ENCODE measurements at regions not wholly inside any gene's neighbourhood (a gene's known extent, or its start where the extent isn't known, plus 50 kb on each side); places are given as distances from the start of the nearest gene placed in this dataset.

DNA sequence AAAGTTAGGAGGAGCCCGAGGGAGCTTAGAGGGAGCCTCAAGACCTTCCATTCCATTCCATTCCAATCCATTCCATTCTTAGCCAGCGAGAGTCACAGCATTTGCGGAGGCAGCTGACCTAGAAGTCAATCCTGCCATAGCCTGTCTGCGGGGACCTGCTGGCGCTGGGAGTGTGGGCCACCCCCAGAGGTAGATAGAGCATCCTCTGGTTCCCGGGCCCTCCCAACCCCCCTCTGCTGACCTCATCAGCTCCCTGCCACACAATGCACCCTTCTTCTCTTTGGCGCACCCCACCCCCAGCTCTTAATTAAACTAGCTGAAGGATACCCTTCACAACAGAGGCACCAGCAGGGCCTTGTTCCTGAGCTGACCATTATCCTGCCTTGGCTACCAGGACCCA is 152.5 kb upstream of the ZMIZ1 start:
- no peak for DNase-seq (ENCODE audit: low spot score)

- no peak for DNase-seq (ENCODE audit: low spot score)
Measured at GRCh38 chr10:78919181-78919966, 149.4 kb upstream of the ZMIZ1 start.

- DNase-seq (ENCODE audit: low spot score): no peak
Measured at GRCh38 chr10:78920011-78920410, 148.8 kb upstream of the ZMIZ1 start.

DNA sequence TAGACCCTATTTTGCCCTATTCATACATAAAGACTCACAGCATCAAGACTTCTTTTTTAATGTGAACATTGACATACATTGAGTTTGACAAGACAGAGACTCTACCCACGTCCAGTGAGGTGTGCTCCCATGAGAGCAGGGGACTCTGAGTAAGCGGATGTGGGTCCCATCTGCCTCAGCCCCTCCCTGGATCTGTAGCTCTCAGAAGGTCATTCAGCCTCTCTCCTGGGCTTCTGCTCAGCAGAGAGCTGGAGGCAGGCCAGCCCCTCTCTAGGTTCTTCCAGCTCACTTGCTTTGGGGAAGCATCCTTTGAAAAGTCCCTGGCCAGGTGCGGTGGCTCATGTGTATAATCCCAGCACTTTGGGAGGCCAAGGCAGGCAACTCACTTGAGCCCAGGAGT is 146.9 kb upstream of the ZMIZ1 start:
- DNase-seq (ENCODE audit: low spot score): no peak

DNA sequence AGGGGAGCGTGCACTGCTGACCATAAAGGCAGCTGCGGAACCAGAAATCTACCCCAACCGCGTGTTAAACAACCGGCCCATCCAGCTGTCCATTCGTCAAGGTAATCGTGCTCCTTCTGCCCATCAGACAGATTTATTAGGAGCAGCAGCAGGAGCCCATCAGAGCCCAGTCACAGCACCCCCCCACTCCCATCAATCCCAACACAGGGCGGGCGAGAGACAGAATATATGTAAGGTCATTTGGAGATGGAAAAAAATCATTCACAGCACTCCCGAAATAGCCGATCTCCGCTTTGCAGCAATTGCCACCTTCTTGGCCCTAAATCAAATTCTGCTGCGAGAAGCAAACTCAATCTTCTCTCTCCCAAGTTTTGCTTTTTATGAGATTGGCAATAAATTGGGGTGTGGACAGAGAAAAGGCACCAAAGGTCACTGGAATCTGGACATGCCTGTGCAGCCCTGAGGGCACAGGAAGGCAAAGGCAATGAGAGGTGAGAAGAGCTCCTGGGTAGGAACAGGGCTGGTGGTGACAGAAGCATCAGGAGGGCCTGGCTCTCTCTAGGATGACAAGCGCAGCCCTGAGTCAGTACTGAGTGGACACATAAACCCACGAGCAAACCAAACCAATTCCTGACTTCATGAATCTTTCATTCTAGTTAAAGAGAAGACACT is 145.0 kb upstream of the ZMIZ1 start:
- DNase-seq (ENCODE audit: low spot score): no peak

GRCh38 chr10:78924319-78925003 is 144.3 kb upstream of the ZMIZ1 start:
- no peak for DNase-seq (ENCODE audit: low spot score)

DNA sequence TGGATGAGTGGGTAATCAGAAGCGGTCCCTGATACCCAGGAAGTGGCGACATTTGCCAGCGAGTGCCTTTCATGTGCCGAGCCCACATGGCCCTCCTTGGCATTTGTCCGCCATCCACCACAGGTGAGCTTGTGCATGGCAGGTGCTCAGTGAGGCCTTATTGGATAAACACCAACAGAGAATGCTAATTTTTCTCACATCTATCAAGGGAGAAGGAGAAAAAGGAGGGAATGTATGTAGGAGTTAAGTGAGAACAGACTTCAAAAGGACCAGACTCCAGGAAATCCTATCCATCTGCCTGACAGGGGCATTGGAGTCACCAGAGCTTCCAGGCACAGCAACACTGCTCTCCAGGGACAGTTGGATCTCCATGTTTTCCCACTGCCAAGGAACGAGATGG is 143.5 kb upstream of the ZMIZ1 start:
- DNase-seq (ENCODE audit: low spot score): no peak

DNA sequence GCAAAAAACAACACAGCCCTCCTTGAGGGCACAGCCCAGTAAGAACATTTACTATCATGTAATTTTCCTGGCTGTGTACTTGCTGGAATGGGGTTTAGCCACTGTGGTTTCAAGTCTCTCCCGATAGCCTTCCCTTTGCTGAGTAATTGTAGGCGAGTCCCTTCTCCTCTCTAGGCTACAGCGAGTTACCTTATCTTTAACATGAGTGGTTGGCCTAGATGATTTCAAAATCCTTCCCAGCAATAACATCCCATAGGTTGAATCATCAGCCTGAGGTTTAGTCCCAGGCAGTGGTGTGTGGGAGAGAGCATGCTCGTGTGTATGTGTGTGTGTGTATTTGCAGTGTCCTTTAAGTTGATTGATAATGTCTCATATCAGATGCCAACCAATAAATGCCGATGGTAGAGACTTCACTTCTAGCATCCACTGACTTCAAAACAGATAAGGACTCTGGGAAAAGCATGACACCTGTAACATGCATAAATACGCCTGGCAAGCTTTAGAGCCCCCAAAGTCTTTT is 142.9 kb upstream of the ZMIZ1 start:
- no peak for DNase-seq (ENCODE audit: low spot score)

GRCh38 chr10:78927257-78927995 is 141.3 kb upstream of the ZMIZ1 start:
- DNase-seq (ENCODE audit: low spot score): no peak

GRCh38 chr10:78928330-78928729 is 140.4 kb upstream of the ZMIZ1 start:
- DNase-seq (ENCODE audit: low spot score): no peak

GRCh38 chr10:78929541-78929940 is 139.2 kb upstream of the ZMIZ1 start:
- no peak for DNase-seq (ENCODE audit: low spot score)

GRCh38 chr10:78931321-78932053 is 137.3 kb upstream of the ZMIZ1 start:
- DNase-seq (ENCODE audit: low spot score): no peak

DNA sequence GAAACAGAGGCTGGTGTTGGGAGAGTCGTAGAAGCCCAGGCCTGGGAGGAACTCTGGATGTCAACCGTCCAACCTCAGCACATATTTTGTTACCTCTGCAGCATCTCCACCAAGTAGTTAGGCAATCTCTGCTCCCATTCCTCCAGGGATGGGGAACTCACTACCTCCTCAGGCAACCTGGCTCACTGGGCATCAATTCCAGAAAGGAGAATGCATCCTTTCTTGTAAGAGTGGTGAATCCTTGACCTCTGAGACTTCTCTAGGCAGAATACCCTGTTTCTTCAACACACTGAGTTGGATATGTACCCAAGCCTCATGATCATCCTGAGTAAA is 136.7 kb upstream of the ZMIZ1 start:
- DNase-seq (ENCODE audit: low spot score): no peak

GRCh38 chr10:78932861-78933260 is 135.9 kb upstream of the ZMIZ1 start:
- no peak for DNase-seq (ENCODE audit: low spot score)

DNA sequence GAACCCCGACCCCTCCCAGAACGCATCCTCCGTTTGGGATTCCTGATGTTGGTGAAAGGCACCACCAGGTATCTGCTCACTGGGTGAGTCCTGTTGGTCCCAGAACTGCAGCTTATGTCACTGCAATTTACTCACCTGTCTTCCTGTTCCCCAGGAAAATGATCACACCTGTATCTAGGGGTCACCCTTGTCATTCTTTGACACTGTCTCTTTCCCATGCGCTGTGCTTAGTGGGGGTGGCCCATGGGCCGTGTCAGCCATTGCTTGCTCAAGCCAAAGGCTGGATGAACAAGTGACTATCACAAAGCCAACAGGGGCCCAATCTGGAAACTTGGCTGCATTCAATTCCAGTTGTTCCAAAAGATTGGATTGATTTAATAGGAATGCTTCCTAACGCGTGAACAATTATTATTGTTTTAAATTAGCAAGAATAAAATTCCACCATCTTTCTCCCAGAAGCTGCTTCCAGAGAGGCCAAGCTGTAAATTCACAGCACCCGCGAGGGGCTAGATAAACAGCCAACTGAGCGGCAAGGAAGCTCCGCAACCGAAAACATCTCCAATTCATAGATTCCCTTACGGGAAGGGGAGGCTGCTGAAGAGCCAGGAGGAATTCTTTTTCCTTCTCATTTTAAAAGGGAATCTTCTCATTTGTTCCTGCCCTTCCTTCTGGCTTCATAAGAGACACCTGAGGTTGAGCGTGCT is 134.8 kb upstream of the ZMIZ1 start:
- DNase-seq (ENCODE audit: low spot score): no peak

DNA sequence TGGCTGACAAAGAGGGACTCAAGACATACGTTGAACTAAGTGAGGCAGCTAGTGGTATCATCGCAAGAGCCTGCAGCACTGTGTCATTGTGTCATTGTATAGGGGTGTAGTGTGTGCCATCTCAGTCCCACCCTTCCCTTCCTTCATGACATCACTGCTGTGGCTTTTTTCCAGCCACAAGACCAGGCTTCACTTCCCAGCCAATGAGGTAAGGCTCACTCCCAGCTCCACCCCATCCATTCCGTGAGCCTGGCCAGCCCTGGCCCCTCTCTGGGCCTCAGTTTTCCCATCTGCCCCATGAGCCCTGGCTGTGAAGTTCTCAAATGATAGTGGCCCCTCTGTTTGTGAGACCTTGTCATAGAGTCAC is 134.3 kb upstream of the ZMIZ1 start:
- DNase-seq (ENCODE audit: low spot score): no peak

GRCh38 chr10:78934994-78935602 is 133.7 kb upstream of the ZMIZ1 start:
- DNase-seq (ENCODE audit: low spot score): no peak

GRCh38 chr10:78935697-78936407 is 132.9 kb upstream of the ZMIZ1 start:
- DNase-seq (ENCODE audit: low spot score): no peak

DNA sequence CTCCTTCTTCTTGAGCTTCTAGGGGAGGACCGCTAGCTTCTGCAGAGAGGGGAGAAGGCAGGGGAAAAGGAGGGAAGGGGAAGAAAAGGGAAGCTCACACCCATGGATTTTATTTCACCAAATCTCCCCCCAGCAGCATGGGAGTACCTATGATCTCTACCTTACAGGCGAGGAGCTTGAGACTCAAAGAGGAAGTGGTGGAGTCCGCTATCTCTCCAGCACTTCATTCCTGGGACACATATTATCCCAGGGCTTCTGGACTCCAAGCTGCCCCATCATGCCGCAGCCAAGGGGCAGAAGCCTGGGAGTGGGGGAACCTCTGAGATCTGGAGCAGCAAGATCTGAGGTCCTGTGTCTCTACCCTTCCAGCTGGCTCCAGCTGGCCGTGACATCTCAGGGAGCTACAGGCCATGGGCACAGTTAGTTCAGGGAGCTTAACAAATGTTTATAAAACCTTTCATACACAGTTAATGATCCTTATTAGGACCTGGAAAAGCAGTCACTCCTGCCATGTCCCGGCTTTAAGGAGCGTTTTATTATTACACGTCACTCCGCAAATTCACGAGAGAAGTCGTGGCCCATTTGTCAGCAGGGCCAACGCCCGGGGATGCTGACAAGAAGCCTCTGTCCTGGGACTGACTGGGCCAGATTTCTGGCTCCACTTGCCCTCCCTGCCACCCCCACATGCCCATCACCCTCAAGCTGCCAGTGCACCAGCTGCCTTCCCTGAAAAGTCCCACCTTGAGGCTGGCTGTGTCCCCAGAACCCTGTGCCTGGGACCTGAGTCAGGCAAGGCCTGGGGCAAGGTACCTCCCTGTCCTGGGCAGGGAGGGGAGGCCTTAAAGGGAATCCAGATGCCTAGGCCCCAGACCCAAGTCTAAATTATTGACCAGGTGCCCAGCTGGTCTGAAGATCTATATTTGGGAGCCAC is 132.1 kb upstream of the ZMIZ1 start:
- DNase-seq (ENCODE audit: low spot score): no peak
